ENCODE measurements at regions not wholly inside any gene's neighbourhood (a gene's known extent, or its start where the extent isn't known, plus 50 kb on each side); places are given as distances from the start of the nearest gene placed in this dataset.

DNA sequence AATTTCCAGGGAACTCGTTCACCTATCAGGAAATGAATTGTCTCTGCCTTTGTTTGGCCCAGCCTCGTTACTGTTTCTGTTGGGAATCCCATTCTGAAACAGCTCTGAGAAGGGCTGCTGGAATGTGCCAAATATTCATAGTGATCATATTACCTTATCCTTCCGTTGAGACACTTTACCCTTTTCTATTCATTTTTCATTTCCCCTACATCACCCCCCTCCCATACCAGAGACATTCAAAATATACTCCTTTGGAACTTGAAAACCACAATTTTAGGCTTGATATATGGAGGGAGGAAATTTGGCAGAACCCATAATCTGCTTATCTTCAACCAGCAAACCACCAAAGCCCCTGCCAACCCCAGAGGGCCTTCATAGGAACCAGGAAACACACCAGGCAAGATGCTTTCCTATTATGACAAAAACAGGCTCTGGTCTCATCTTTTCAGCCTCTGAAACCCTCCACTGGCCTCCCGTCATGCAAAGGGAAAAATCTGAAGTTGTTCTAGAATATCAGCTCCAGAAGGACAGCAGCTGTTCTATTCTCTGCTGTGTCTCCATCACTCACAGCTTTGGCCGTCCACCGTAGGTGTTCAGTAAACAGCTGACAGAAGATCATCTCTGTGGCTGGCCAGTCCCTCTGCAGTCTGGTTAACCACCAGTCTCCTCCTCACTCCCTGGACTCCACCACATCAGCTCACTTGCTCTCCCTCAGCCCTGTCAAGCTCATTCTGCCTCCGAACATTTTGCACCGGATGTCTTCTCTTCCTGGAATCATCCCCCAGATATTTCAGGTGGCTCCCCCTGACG lies 217.2 kb upstream of the WWC1 start:
- Mint-ChIP-seq H3K9me3 (no peaks in the 10 kb centered on the region), H3K27ac (no peak overlapping the region)

DNA sequence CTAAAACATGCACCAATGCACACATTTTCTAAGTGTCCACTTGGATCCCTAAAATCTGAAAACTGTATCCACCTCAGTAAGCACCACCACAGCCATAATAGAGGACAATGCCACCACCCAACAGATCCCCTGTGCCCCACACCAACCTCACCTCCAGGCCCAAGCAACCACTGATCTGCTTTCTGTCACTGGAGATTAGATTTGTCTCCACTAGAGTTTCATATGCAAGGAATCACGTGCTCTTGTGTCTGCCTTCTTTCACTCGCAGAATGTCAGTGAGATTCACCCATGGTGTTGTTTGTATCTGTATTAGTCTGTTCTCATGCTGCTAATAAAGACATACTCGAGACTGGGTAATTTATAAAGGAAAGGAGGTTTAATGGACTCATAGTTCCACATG lies 216.1 kb upstream of the WWC1 start:
- Mint-ChIP-seq H3K4me1 (no peaks in the 10 kb centered on the region), H3K4me3 (no peak overlapping the region), H3K36me3 (no peaks in the 10 kb centered on the region), H3K9me3 (no peaks in the 10 kb centered on the region), H3K27me3 (no peaks in the 10 kb centered on the region), H3K27ac (no peak overlapping the region)

More for the DNA sequence above, 217.2 kb upstream of the WWC1 start:
- H3K4me1 Mint-ChIP-seq, result no peaks in the 10 kb centered on the region
- H3K27me3 Mint-ChIP-seq, result no peaks in the 10 kb centered on the region
- H3K36me3 Mint-ChIP-seq, result no peaks in the 10 kb centered on the region
- H3K4me3 Mint-ChIP-seq, result no peak overlapping the region

DNA sequence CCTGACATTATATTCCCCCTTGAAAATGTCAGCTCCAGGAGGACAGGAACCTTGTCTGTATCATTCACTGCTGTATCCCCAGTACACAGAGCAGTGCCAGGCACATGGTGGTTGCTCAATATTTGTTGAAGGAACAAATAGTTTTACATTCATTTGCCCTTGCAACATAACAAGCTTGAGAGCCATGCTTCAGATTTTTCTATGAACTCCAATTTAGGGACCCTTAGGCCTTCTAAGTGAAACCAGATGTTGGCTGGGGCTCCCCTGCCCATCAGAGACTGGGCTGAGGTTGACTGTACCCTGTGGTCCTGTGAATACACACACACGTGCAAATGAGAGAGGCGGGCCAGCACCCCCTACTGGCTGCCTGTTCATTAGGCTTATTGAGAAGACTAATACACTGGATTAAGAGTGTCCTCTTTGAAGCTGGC lies 214.9 kb upstream of the WWC1 start:
- no peaks in the 10 kb centered on the region for H3K9me3 Mint-ChIP-seq
- no peaks in the 10 kb centered on the region for H3K27me3 Mint-ChIP-seq

DNA sequence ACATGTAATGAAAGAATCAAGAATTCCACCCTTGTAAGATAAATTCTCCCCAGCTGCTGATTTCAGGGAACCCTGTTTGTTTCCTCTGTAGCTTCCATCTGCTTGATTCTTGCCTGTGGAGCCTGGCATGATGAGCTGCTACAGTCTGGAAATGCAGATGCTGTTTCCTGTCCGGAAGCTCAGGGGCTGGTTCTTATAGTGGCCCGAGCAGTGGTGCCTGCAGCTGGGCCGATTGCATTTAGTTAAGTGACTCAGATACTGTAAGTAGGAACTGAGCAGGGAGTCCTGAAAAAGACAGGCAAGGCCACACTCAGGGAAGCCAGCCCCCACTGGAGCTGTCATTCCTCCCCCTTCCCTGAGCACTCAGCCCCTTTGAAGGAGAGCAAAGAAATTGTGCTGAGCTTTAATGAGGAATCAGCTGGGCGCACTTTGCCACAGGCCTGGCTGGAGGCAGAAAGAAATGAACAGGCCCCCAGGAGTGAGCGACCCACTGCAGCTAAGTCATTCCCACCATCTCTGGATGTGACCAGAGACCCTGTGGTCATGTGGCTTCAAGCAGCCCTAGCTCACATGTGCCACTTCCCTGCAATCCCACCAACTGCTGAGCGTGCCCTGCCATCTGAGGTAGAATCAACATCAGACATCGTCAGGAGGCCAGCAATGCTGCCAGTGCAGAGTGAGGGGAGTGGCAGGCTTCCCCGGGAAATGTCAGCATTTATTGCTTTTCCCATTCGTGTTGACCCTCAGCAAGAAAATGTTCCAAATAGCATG lies 206.0 kb upstream of the WWC1 start:
- H3K9me3 Mint-ChIP-seq, result peaks cover 9% of the 10 kb centered on the region
- no peak overlapping the region for H3K27ac Mint-ChIP-seq
- no peaks in the 10 kb centered on the region for H3K36me3 Mint-ChIP-seq
- no peak overlapping the region for H3K4me3 Mint-ChIP-seq
- no peaks in the 10 kb centered on the region for H3K4me1 Mint-ChIP-seq
- H3K27me3 Mint-ChIP-seq, result peaks cover 3% of the 10 kb centered on the region

More for the DNA sequence above, 214.9 kb upstream of the WWC1 start:
- Mint-ChIP-seq H3K4me1 (no peaks in the 10 kb centered on the region), H3K4me3 (no peak overlapping the region), H3K27ac (no peak overlapping the region), H3K36me3 (no peaks in the 10 kb centered on the region)

DNA sequence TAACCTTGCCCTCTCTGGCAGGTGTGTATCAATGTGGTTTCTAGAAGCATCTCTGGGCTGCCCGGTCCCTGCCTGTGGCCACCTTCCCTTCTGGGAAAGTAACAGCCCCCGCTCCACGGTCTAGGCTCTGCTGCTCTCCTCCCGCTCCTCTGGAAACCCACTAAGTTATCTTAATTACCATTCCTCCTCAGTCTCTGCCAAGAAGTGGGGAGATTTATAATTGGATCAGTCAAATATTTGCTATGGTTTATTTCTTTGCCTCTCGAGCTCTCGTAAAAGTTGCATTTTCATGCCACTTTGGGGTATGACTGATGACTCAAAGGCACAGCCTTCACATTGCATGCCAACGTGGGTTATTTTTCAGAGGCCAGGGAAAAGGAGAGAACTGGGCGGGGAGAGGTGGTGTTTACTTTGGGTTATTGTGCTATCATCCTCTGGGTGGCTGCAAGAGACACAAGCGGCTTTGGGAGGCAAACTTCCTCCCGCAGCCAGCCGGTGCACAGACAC lies 205.3 kb upstream of the WWC1 start:
- Mint-ChIP-seq H3K4me3 (no peak overlapping the region), H3K27me3 (peaks cover 3% of the 10 kb centered on the region), H3K27ac (no peak overlapping the region), H3K4me1 (no peaks in the 10 kb centered on the region), H3K36me3 (no peaks in the 10 kb centered on the region), H3K9me3 (peaks cover 9% of the 10 kb centered on the region)

DNA sequence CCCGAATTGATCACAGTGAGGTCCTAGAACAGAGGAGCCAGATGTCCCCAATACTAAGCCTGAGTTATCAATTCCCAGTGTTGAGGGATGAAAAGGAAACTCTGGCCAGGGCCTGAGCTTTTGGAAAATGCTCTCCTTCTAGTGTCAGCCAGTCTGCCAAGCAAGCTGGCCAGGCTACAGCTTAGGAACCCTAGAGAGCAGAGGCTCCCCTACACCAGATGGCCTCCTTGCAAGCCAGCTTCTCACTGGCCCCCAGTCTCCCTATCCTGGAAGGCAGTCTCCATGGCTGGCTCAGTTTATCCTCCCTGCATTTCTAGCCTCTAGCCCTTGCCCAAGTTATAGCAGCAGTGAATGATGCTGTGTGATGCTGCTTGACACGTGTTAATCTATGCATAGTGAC lies 204.7 kb upstream of the WWC1 start:
- H3K27me3 Mint-ChIP-seq, result peaks cover 3% of the 10 kb centered on the region
- H3K9me3 Mint-ChIP-seq, result peaks cover 9% of the 10 kb centered on the region
- no peak overlapping the region for H3K27ac Mint-ChIP-seq
- no peaks in the 10 kb centered on the region for H3K36me3 Mint-ChIP-seq
- no peaks in the 10 kb centered on the region for H3K4me1 Mint-ChIP-seq
- H3K4me3 Mint-ChIP-seq, result no peak overlapping the region

DNA sequence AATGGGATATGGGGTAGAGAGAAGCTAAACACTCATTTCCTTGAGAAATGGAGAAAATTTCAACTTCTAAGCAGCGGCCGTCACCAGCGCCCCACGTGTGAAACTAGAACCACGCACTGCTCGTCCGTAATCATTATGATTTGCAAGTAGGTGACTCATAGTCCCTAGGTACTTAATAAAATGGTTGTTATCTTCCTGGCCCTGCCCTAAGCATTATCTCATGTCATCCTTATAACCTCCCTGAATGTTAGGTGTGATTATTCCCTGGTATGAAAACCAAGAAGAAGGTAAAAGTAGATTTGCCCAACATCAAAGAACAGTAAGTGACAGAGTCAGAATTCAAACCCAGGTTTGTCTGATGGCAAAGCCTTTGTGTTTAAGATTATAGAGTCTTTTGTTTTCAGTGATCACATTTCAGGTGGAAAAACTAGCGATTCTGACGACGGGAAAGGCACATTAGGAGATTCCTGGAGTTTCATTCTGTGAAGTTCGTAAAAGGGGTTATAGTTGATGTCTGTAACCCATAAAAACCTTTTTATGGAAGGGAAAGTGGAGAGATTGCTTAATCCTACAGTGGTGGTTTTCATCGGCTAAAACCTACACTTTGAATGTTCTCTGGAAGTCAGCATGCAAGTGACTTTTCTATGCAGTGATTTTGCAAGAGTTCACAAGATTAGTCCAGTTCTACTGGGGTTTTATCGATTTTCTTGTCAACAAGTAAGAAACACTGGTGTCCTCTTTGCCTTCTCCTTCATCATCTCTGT lies 202.9 kb upstream of the WWC1 start:
- no peak overlapping the region for H3K4me3 Mint-ChIP-seq
- H3K27ac Mint-ChIP-seq, result no peak overlapping the region
- H3K4me1 Mint-ChIP-seq, result no peaks in the 10 kb centered on the region
- peaks cover 3% of the 10 kb centered on the region for H3K27me3 Mint-ChIP-seq
- peaks cover 9% of the 10 kb centered on the region for H3K9me3 Mint-ChIP-seq
- no peaks in the 10 kb centered on the region for H3K36me3 Mint-ChIP-seq

DNA sequence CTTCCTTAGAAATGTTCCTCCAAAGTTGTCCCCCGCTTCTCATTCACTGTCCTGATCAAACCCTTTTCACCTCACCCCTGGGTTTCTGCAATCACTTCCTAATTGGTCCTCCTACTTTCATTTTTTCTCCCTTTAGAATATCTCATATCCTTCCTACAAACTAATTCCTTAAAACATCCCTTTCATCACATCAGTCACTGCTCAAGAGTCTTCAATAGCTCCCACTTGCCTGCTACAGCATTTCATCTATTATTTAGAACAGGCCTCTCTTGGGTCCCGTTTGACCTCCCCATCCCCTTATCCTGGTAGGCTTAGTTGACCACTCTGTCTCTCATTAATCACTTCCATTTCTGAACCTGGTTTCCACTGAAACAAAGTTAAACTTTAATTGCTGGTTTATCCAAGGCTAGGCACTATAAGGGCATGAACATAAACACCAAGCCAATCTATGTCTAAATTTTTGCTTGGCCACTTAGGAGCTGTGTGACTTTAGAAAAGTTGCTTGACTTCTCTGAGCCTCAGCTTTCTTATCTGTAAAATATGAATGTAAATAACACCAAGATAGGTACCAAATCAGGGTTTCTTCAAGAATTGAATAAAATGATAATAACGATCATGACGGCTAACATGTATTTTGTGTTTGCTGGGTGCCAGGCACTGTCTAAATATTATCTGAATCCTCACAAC lies 202.1 kb upstream of the WWC1 start:
- Mint-ChIP-seq H3K27ac (no peak overlapping the region), H3K36me3 (no peaks in the 10 kb centered on the region), H3K4me1 (no peaks in the 10 kb centered on the region), H3K9me3 (peaks cover 2% of the 10 kb centered on the region), H3K27me3 (peaks cover 3% of the 10 kb centered on the region), H3K4me3 (no peak overlapping the region)

DNA sequence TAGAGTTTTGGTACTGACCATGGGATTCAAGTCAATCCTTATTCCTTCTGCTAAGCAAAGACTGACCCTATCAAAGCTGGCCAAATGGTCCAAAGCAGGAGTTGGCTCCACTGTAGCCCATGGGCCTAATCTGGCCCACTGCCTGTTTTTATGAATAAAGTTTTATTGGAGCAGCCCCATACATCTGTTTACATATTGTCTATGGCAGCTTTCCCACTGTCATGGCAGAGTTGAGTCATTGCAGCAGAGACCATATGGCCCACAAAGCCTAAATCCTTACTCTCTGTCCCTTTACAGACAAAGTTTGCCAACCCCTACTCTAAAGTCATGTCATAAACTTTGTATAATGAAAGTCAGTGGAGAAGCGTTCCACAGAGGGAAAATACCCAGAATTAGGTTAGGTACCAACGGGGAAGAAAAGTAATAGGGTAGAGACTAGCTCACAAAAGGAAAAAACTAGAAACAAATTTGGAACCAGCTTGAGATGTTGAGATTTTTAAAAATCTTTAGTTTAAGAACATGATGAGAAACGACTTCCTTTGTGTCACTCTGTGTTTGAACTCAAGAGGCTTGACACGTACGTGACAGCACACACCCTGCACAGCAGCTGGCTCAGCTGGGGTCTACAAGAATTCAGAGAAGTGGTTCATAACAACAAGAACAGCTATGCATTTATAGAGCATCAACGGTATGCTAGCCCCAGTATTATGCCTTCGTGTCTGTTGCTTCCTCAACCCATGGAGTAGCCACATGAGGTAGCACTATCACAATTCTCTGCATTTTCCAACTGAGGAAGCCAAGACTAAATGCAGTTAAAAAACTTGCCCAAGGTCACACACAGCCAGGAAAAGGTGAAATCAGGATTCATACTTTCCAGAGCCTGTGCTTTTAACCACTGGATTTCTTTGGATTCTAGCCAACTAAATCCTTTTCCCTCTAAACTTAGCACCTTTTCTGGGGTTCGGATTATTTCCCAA lies 198.9 kb upstream of the WWC1 start:
- no peaks in the 10 kb centered on the region for H3K9me3 Mint-ChIP-seq
- no peak overlapping the region for H3K27ac Mint-ChIP-seq
- H3K36me3 Mint-ChIP-seq, result no peaks in the 10 kb centered on the region
- H3K4me1 Mint-ChIP-seq, result no peaks in the 10 kb centered on the region
- H3K27me3 Mint-ChIP-seq, result no peaks in the 10 kb centered on the region
- H3K4me3 Mint-ChIP-seq, result no peak overlapping the region

DNA sequence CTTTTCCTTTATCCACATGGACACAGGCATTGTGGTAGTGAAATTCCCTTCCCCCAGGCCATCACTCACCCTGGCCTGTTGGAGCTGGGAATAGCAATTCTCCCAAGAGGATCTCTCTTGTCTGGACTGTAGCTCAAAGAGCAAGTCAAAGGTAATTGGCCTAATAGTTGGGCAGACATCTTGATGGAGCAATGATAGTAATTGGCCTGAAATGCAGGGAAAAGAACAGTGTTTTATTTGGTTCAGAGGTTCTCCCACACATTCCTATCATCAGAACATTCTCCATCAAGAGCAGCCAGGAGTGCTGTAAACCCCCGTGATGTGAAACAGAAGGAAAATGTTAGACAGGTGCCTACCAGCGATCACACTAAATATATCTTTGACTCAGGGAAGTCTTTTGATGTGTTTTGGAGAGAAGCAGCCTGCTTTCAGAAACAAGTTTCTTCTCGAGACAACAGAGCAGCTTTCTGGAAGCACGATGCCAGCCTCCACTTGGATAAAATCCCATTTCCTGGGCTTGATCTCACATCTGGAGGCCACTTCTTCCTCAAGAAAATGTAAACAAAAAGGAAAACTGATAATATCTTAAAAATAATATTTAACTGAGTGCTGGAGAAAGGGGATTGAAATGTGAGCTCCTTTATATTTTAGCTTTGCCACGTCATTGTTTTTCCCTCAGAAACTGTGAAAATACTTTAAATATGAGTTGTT lies 198.1 kb upstream of the WWC1 start:
- H3K9me3 Mint-ChIP-seq, result no peaks in the 10 kb centered on the region
- no peaks in the 10 kb centered on the region for H3K36me3 Mint-ChIP-seq
- H3K4me3 Mint-ChIP-seq, result no peak overlapping the region
- no peaks in the 10 kb centered on the region for H3K27me3 Mint-ChIP-seq
- H3K4me1 Mint-ChIP-seq, result no peaks in the 10 kb centered on the region
- no peak overlapping the region for H3K27ac Mint-ChIP-seq

DNA sequence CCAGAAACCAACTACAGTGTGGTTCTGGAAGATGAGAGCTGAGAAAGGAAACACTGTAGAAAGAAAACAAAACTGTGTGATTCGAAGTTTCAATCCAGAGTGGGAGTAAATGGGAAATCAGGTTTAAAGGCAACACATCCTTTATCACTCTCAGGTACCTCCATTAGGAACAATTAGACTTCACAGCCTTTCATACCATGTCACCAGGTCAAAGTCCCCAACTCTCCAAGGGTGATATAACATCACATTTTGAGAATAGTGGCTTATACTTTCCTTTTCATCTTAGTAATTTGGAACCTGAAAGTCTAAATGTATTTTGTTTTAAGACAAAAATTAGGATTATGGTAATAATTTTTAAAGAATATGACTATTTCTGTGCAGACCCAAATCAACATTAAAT lies 194.9 kb upstream of the WWC1 start:
- Mint-ChIP-seq H3K4me1 (no peaks in the 10 kb centered on the region), H3K36me3 (no peaks in the 10 kb centered on the region), H3K4me3 (no peak overlapping the region), H3K27me3 (peaks cover 1% of the 10 kb centered on the region), H3K27ac (no peak overlapping the region), H3K9me3 (no peaks in the 10 kb centered on the region)

DNA sequence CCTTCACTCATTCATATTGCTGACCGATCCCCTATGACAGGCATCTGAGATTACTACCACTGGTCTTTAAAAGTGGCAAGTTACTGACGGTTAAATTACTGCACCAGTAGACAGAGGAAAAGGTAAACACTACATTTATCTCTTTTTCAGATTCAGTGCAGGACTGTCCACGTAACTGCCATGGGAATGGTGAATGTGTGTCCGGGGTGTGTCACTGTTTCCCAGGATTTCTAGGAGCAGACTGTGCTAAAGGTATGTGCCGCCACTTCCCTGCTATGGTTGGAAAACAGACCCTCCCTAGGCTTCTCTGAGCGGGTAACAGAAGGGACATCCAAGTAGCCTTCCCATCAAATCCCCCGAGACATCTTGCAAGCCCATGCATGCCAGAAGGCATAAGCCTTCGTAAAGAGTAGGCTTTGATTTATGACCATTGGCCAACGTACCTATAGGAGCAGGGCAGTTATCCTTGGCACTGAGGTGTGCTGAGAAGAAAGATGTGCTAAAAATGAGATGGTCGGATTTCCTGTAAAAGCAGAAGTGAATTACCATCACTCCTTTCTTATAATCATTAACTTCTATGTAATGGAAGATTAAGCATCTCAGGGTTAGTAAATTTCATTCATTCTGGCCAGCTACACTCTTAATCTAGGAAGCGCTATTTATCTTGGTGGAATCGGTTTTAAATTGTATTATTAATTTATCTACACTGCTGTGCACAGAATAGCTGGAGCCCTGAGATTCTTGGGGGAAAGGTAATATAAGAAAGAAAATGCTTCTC lies 193.4 kb upstream of the WWC1 start:
- Mint-ChIP-seq H3K36me3 (no peaks in the 10 kb centered on the region), H3K4me1 (no peaks in the 10 kb centered on the region), H3K4me3 (no peak overlapping the region), H3K27ac (no peak overlapping the region), H3K9me3 (no peaks in the 10 kb centered on the region), H3K27me3 (peaks cover 1% of the 10 kb centered on the region)

DNA sequence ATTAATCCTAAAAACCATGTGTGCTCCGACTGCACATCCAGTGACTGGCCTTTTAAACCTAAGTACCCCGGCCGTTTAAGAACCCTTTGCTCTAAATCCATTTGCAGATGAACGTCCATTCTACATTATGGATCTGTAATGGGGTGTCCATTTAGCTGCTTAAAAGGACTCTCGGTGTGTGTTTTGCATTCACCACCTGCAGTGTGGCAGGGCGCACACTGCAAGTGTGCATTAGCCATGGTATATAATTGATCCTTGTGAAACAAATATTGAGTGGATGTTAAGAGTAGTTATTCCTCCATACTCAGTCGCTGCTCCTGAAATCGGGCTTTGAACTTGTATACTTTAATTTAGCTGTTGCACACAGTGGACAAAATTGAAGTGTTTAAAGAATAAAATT lies 190.1 kb upstream of the WWC1 start:
- Mint-ChIP-seq H3K9me3 (no peaks in the 10 kb centered on the region), H3K27ac (no peak overlapping the region), H3K4me1 (no peaks in the 10 kb centered on the region), H3K36me3 (no peaks in the 10 kb centered on the region), H3K4me3 (no peak overlapping the region), H3K27me3 (peaks cover 3% of the 10 kb centered on the region)
